ENCODE measurements at regions not wholly inside any gene's neighbourhood (a gene's known extent, or its start where the extent isn't known, plus 50 kb on each side); places are given as distances from the start of the nearest gene placed in this dataset.

- TF ChIP-seq EZH2 (IDR thresholded peaks at IDR 0.05; ENCODE audit: insufficient read depth, low read length) (no peak), CTCF (IDR thresholded peaks at IDR 0.05; ENCODE audit: insufficient read depth, low read depth, low read length) (no peak)
Measured at GRCh38 chr14:71713016-71713415, 219.2 kb upstream of the RGS6 start.
